ENCODE measurements at regions not wholly inside any gene's neighbourhood (a gene's known extent, or its start where the extent isn't known, plus 50 kb on each side); places are given as distances from the start of the nearest gene placed in this dataset.

GRCh38 chr6:148042536-148042935 is 300.1 kb upstream of the SASH1 start:
- no peak for DNase-seq (ENCODE audit: low spot score)

- DNase-seq (ENCODE audit: low spot score): no peak
Observed at GRCh38 chr6:148044261-148044751, 298.3 kb upstream of the SASH1 start.

- no peak for DNase-seq (ENCODE audit: low spot score)
Observed at GRCh38 chr6:148044921-148045320, 297.7 kb upstream of the SASH1 start.

- DNase-seq (ENCODE audit: low spot score): no peak
Observed at GRCh38 chr6:148053209-148053608, 289.4 kb upstream of the SASH1 start.

GRCh38 chr6:148053796-148054195 is 288.8 kb upstream of the SASH1 start:
- no peak for DNase-seq (ENCODE audit: low spot score)

- DNase-seq (ENCODE audit: low spot score): no peak
Observed at GRCh38 chr6:148054219-148054618, 288.4 kb upstream of the SASH1 start.

GRCh38 chr6:148055419-148055818 is 287.2 kb upstream of the SASH1 start:
- no peak for DNase-seq (ENCODE audit: low spot score)

- no peak for DNase-seq (ENCODE audit: low spot score)
Observed at GRCh38 chr6:148059869-148060268, 282.8 kb upstream of the SASH1 start.

- no peak for DNase-seq (ENCODE audit: low spot score)
Observed at GRCh38 chr6:148064406-148065134, 278.1 kb upstream of the SASH1 start.

- no peak for DNase-seq (ENCODE audit: low spot score)
Observed at GRCh38 chr6:148068437-148069061, 274.1 kb upstream of the SASH1 start.

- DNase-seq (ENCODE audit: low spot score): no peak
Observed at GRCh38 chr6:148069256-148069655, 273.4 kb upstream of the SASH1 start.

GRCh38 chr6:148074291-148074690 is 268.3 kb upstream of the SASH1 start:
- DNase-seq (ENCODE audit: low spot score): no peak

GRCh38 chr6:148074738-148075137 is 267.9 kb upstream of the SASH1 start:
- DNase-seq (ENCODE audit: low spot score): no peak

GRCh38 chr6:148075352-148075751 is 267.3 kb upstream of the SASH1 start:
- no peak for DNase-seq (ENCODE audit: low spot score)

- DNase-seq (ENCODE audit: low spot score): no peak
Observed at GRCh38 chr6:148076051-148076450, 266.6 kb upstream of the SASH1 start.

- DNase-seq (ENCODE audit: low spot score): no peak
Observed at GRCh38 chr6:148080315-148080714, 262.3 kb upstream of the SASH1 start.

GRCh38 chr6:148081076-148081475 is 261.6 kb upstream of the SASH1 start:
- DNase-seq (ENCODE audit: low spot score): no peak

- no peak for DNase-seq (ENCODE audit: low spot score)
Observed at GRCh38 chr6:148082044-148082443, 260.6 kb upstream of the SASH1 start.

- DNase-seq (ENCODE audit: low spot score): no peak
Observed at GRCh38 chr6:148082696-148083095, 259.9 kb upstream of the SASH1 start.

- DNase-seq (ENCODE audit: low spot score): no peak
Observed at GRCh38 chr6:148085631-148086331, 256.9 kb upstream of the SASH1 start.

- no peak for DNase-seq (ENCODE audit: low spot score)
Observed at GRCh38 chr6:148086386-148086785, 256.3 kb upstream of the SASH1 start.

GRCh38 chr6:148086843-148087242 is 255.8 kb upstream of the SASH1 start:
- no peak for DNase-seq (ENCODE audit: low spot score)

- no peak for DNase-seq (ENCODE audit: low spot score)
Observed at GRCh38 chr6:148087659-148088058, 255.0 kb upstream of the SASH1 start.
